HEK293 (cell line): ENCODE measurements at regions not wholly inside any gene's neighbourhood (a gene's known extent, or its start where the extent isn't known, plus 50 kb on each side); places are given as distances from the start of the nearest gene placed in this dataset.

ENCODE experiments used
- ATF2 ChIP-seq: fragments of 450-650 bp; formaldehyde crosslinking; IDR thresholded peaks from 2 replicates; pipeline ENCODE4 v1.5.1; 2016; ENCODE audit warnings: missing biosample characterization, missing genetic modification characterization, low read depth
- FEZF1 ChIP-seq: fragments of 450-650 bp; formaldehyde crosslinking; IDR thresholded peaks from 2 replicates; pipeline ENCODE4 v1.5.1; 2016; ENCODE audit warnings: missing biosample characterization, missing genetic modification characterization
- HOXA7 ChIP-seq: sonication (generic); formaldehyde crosslinking; IDR thresholded peaks from 2 replicates; pipeline ENCODE4 v1.8.1; 2022; ENCODE audit warnings: missing genetic modification reagents, borderline replicate concordance
- MYNN ChIP-seq: fragments of 450-650 bp; formaldehyde crosslinking; IDR thresholded peaks from 2 replicates; pipeline ENCODE4 v1.5.1; 2016; ENCODE audit warnings: missing biosample characterization, missing genetic modification characterization, borderline replicate concordance
- ZBTB17 ChIP-seq: fragments of 450-650 bp; formaldehyde crosslinking; IDR thresholded peaks from 2 replicates; pipeline ENCODE4 v1.5.1; 2016; ENCODE audit warnings: missing biosample characterization, missing genetic modification characterization
- ZBTB7A ChIP-seq: fragments of 450-650 bp; formaldehyde crosslinking; IDR thresholded peaks from 2 replicates; pipeline ENCODE4 v1.5.1; 2016; ENCODE audit warnings: low read depth, missing biosample characterization, missing genetic modification characterization
- ZFP41 ChIP-seq: fragments of 450-650 bp; formaldehyde crosslinking; IDR thresholded peaks from 2 replicates; pipeline ENCODE4 v1.5.1; 2016; ENCODE audit warnings: missing biosample characterization, missing genetic modification characterization, borderline replicate concordance
- ZNF211 ChIP-seq: fragments of 450-650 bp; formaldehyde crosslinking; IDR thresholded peaks from 2 replicates; pipeline ENCODE4 v1.5.1; 2016; ENCODE audit warnings: low read depth, missing biosample characterization, missing genetic modification characterization
- ZNF274 ChIP-seq, 2 experiments: fragments of 200-500 bp in 1 of 2; fragments of 450-650 bp in 1 of 2; sonication (Bioruptor generic) in 1 of 2; formaldehyde crosslinking in 1 of 2; IDR thresholded peaks; 2 replicates each; pipeline versions ENCODE4 v1.5.1 to v1.6.1; 2014 to 2016; ENCODE audit warnings: borderline replicate concordance in 1 of 2, inconsistent platforms in 1 of 2, low read length in 1 of 2, missing biosample characterization in 1 of 2, missing genetic modification characterization in 1 of 2
- ZNF529 ChIP-seq: fragments of 450-650 bp; formaldehyde crosslinking; IDR thresholded peaks from 2 replicates; pipeline ENCODE4 v1.5.1; 2017; ENCODE audit warnings: missing genetic modification characterization, missing biosample characterization; ENCODE audit not compliant: insufficient replicate concordance
- ZNF623 ChIP-seq: fragments of 450-650 bp; formaldehyde crosslinking; IDR thresholded peaks from 2 replicates; pipeline ENCODE4 v1.5.1; 2016; ENCODE audit warnings: missing biosample characterization, missing genetic modification characterization
- TF ChIP-seq, protein P1 (sequence below): fragments of 450-650 bp; formaldehyde crosslinking; IDR thresholded peaks from 2 replicates; pipeline ENCODE4 v1.5.1; 2016; ENCODE audit warnings: missing biosample characterization, missing genetic modification characterization

GRCh38 chr2:224276251-224276650, 125.7 kb downstream of the FAM124B start:
- TF ChIP-seq HOXA7 (CRISPR knock-in tag) (no peak), ZBTB7A (tag by site-specific recombination) (no peak), ATF2 (tag by site-specific recombination) (no peak), ZFP41 (tag by site-specific recombination) (no peak), ZNF623 (no peak), FEZF1 (tag by site-specific recombination) (no peak), ZNF211 (tag by site-specific recombination) (no peak), MYNN (tag by site-specific recombination) (no peak), ZBTB17 (no peak), ZNF529 (tag by site-specific recombination) (no peak), ZNF274 (IDR thresholded peaks at IDR 0.05; ENCODE audit: low read length) (no peak), ZNF274 (tag by site-specific recombination; IDR thresholded peaks at IDR 0.05; ENCODE audit: borderline replicate concordance) (no peak)
- TF ChIP-seq, protein P1, sequence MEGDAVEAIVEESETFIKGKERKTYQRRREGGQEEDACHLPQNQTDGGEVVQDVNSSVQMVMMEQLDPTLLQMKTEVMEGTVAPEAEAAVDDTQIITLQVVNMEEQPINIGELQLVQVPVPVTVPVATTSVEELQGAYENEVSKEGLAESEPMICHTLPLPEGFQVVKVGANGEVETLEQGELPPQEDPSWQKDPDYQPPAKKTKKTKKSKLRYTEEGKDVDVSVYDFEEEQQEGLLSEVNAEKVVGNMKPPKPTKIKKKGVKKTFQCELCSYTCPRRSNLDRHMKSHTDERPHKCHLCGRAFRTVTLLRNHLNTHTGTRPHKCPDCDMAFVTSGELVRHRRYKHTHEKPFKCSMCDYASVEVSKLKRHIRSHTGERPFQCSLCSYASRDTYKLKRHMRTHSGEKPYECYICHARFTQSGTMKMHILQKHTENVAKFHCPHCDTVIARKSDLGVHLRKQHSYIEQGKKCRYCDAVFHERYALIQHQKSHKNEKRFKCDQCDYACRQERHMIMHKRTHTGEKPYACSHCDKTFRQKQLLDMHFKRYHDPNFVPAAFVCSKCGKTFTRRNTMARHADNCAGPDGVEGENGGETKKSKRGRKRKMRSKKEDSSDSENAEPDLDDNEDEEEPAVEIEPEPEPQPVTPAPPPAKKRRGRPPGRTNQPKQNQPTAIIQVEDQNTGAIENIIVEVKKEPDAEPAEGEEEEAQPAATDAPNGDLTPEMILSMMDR, result no peak
